ENCODE measurements at regions not wholly inside any gene's neighbourhood (a gene's known extent, or its start where the extent isn't known, plus 50 kb on each side); places are given as distances from the start of the nearest gene placed in this dataset.

DNA sequence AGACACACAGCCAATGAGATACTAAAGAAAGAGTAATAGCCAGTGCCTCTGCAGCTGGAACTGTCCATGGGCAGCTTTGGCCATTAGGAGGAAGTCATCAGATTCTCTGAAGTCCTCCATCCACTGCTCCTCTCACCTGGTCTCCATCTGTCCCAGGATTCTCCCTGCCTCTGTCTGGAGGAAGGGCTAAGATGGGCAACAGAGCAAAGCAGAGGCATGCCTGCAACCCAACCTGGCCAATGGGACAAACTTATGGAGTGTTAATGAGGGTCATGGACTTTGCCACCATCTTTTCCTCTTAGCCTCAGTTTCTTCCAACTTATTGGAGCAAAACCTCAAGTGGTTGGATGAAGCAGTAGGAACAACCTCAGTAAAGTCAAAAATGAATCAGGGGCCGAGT lies 91.5 kb upstream of the SIX3 start:
- DNase-seq (ENCODE audit: low spot score): no peak
- peaks cover 47% of the 10 kb centered on the region for H3K27me3 Mint-ChIP-seq (ENCODE audit: low read depth)
- no peak overlapping the region for H3K27ac Mint-ChIP-seq (ENCODE audit: unreplicated experiment)
- no peak overlapping the region for H3K4me3 Mint-ChIP-seq (ENCODE audit: unreplicated experiment)
- peaks cover 3% of the 10 kb centered on the region for H3K9me3 Mint-ChIP-seq (ENCODE audit: low read depth)
- no peaks in the 10 kb centered on the region for H3K36me3 Mint-ChIP-seq (ENCODE audit: low read depth)
- no peaks in the 10 kb centered on the region for H3K4me1 Mint-ChIP-seq (ENCODE audit: low read depth)
- no peak for TF ChIP-seq CTCF (IDR thresholded peaks at IDR 0.05)

DNA sequence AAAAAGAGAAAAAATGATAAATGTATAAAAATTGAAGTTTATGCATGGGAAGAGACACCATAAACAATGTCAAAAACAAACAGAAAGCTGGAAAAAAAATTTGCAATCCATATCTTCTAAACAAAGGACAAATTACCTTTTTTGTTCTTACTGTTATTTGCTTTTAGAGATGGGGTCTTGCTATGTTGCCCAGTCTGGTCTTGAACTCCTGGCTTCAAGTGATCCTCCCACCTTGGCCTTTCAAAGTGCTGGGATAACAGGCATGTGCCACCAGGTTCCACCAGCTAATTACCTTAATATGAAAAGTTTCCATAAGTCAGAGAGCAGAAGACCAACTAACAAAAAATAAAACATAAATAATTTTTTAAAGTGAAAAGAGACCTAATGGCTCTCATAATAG lies 90.0 kb upstream of the SIX3 start:
- Mint-ChIP-seq H3K36me3 (ENCODE audit: low read depth) (no peaks in the 10 kb centered on the region), H3K4me1 (ENCODE audit: low read depth) (no peaks in the 10 kb centered on the region), H3K9me3 (ENCODE audit: low read depth) (peaks cover 3% of the 10 kb centered on the region), H3K4me3 (ENCODE audit: unreplicated experiment) (no peak overlapping the region), H3K27me3 (ENCODE audit: low read depth) (peaks cover 53% of the 10 kb centered on the region), H3K27ac (ENCODE audit: unreplicated experiment) (no peak overlapping the region)
- no peak for TF ChIP-seq CTCF (IDR thresholded peaks at IDR 0.05)
- no peak for DNase-seq (ENCODE audit: low spot score)

DNA sequence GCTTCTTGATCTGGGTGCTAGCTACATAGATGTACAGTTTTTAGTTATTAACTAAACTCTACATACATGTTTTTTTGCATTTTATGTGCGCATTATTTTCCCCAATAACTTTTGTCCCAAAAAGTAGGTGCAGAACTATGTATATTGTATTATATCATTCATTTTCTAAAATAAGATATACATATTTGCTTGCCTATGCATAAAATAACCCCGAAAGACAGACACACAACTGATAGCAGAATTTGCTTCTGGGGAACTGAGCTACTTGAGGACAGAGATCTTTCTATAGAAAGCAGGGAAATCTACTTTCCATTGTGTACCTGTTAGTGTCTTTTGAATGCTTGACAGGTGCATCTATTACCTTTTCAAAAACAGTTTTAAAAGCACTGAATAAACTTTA lies 88.9 kb upstream of the SIX3 start:
- no peak for TF ChIP-seq CTCF (IDR thresholded peaks at IDR 0.05)
- Mint-ChIP-seq H3K27me3 (ENCODE audit: low read depth) (peaks cover 51% of the 10 kb centered on the region), H3K4me3 (ENCODE audit: unreplicated experiment) (no peak overlapping the region), H3K9me3 (ENCODE audit: low read depth) (no peaks in the 10 kb centered on the region), H3K4me1 (ENCODE audit: low read depth) (no peaks in the 10 kb centered on the region), H3K27ac (ENCODE audit: unreplicated experiment) (no peak overlapping the region), H3K36me3 (ENCODE audit: low read depth) (no peaks in the 10 kb centered on the region)
- DNase-seq (ENCODE audit: low spot score): no peak

GRCh38 chr2:44859337-44859736 lies 82.2 kb upstream of the SIX3 start:
- no peak overlapping the region for H3K27ac Mint-ChIP-seq (ENCODE audit: unreplicated experiment)
- H3K27me3 Mint-ChIP-seq (ENCODE audit: low read depth): peaks cover 66% of the 10 kb centered on the region
- no peak for DNase-seq (ENCODE audit: low spot score)
- H3K4me1 Mint-ChIP-seq (ENCODE audit: low read depth): no peaks in the 10 kb centered on the region
- peaks cover 21% of the 10 kb centered on the region for H3K9me3 Mint-ChIP-seq (ENCODE audit: low read depth)
- H3K4me3 Mint-ChIP-seq (ENCODE audit: unreplicated experiment): no peak overlapping the region
- no peaks in the 10 kb centered on the region for H3K36me3 Mint-ChIP-seq (ENCODE audit: low read depth)
- no peak for TF ChIP-seq CTCF (IDR thresholded peaks at IDR 0.05)

DNA sequence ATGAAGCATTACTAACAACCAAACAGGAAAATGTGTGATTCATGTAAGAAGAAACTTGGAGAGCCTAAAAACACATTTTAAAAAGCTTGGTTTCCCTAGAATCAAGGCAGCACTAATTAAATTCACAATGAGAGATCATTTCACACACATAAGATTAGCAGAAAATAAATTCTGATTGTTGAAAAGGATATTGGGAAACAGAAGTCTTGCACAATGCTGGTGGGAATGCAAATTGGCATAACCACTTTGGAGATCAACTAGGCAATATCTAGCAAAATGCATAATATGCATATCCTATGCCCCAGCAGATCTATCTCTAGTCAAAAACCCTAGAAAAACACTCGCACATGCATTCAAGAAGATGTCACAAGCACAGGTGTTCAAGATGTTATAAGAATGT lies 75.3 kb upstream of the SIX3 start:
- H3K4me1 Mint-ChIP-seq (ENCODE audit: low read depth): no peaks in the 10 kb centered on the region
- peaks cover 1% of the 10 kb centered on the region for H3K36me3 Mint-ChIP-seq (ENCODE audit: low read depth)
- H3K27me3 Mint-ChIP-seq (ENCODE audit: low read depth): peaks cover 74% of the 10 kb centered on the region
- TF ChIP-seq CTCF (IDR thresholded peaks at IDR 0.05): no peak
- peaks cover 5% of the 10 kb centered on the region for H3K9me3 Mint-ChIP-seq (ENCODE audit: low read depth)
- no peak overlapping the region for H3K4me3 Mint-ChIP-seq (ENCODE audit: unreplicated experiment)
- no peak overlapping the region for H3K27ac Mint-ChIP-seq (ENCODE audit: unreplicated experiment)
- no peak for DNase-seq (ENCODE audit: low spot score)

Data from chondrocyte (in vitro differentiated cells).